ENCODE measurements at regions not wholly inside any gene's neighbourhood (a gene's known extent, or its start where the extent isn't known, plus 50 kb on each side); places are given as distances from the start of the nearest gene placed in this dataset.

DNA sequence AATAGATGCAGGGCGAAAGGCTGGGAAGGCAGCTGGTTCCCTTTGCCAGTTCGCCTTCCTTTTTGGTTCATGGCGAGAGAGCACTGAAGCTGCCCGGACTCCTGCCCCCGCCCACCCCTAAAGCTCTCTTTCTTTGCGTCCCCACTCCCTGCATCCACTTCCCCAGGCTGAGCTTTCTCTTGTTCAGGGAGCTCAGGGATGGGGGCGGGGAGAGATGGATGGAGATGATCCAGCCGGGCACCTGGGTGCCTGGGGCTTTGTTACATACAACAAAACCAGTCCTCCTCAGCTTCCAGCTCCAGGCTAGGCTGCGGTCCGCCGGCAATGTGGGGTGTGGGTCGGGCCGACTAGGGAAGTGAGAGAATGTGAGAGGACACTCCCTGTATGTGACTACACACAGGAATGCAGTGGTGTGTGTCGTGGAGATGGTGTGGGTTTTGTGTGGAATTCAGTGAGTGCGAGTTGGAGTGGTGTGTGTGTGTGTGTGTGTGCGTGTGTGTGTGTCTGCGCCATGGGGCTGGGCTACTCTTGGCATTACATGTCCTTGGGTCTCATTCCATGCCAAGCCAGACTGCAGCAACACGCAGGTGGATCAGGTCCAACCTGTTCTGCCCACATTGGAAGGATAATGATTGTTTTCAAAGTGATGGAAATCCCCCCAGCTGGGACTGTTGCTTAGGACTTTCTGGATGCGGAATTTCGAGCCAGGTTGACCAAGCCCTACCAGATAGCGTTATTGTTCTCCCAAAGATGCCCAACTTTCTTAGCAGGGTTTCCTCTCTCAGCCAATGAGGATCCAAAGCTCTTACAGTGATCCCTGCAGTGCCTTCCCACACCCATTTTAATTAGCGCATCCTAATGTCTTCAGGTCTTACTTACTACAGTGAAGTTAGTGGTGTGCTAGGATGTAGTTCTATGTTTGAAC is 149.4 kb upstream of the CHRDL1 start:
- DNase-seq (ENCODE audit: low read depth, low spot score) = no peak
- H3K9ac ChIP-seq (replicated peaks; ENCODE audit: extremely low read depth, insufficient read depth, low read length) = no peak overlapping the region
- H3K4me3 ChIP-seq (replicated peaks in 1 of 3; ENCODE audit: insufficient read depth in 1 of 3, low read depth in 1 of 3, low read length in 3 of 3) = no peak overlapping the region
- H3K9me3 ChIP-seq (replicated peaks; ENCODE audit: control insufficient read depth, insufficient read depth, low read length) = no peaks in the 10 kb centered on the region
- no peaks in the 10 kb centered on the region for H3K9me1 ChIP-seq (replicated peaks; ENCODE audit: control insufficient read depth, extremely low read depth, insufficient read depth, low read length)
- H3K27ac ChIP-seq (ENCODE audit: insufficient read depth, low read depth, low read length) = no peak overlapping the region
- dilution Hi-C loops (cut with MboI; ENCODE audit: extremely low pct_ligation_motif_present, low sequenced_read_pairs) (no loop called here), intact Hi-C loops (cut with micrococcal nuclease) (no loop called here)
- H3K4me1 ChIP-seq (ENCODE audit: control insufficient read depth, extremely low read depth, insufficient read depth, low read length) = no peaks in the 10 kb centered on the region
- POLR2A ChIA-PET = no interaction called here
- H4K20me1 ChIP-seq (replicated peaks; ENCODE audit: control insufficient read depth, extremely low read depth, insufficient read depth, low read length) = no peaks in the 10 kb centered on the region
- CTCF ChIA-PET = no interaction called here
- FAIRE-seq = no peak
- H2AFZ ChIP-seq (ENCODE audit: low read depth, low read length) = no peak overlapping the region
- no peaks in the 10 kb centered on the region for H3K36me3 ChIP-seq (ENCODE audit: control insufficient read depth in 2 of 2, extremely low read depth in 1 of 2, insufficient read depth in 2 of 2, low read length in 2 of 2)
- no peak overlapping the region for H3K4me2 ChIP-seq (ENCODE audit: insufficient read depth, low read length)
- H3K79me2 ChIP-seq (ENCODE audit: control insufficient read depth, insufficient read depth, low read length) = no peaks in the 10 kb centered on the region
- H3K27me3 ChIP-seq (ENCODE audit: control insufficient read depth in 2 of 2, insufficient read depth in 2 of 2, low read length in 2 of 2) = no peaks in the 10 kb centered on the region
- TF ChIP-seq FOS (IDR thresholded peaks at IDR 0.05; ENCODE audit: borderline replicate concordance, insufficient read depth, low read length) = no peak
- TF ChIP-seq, protein P1, sequence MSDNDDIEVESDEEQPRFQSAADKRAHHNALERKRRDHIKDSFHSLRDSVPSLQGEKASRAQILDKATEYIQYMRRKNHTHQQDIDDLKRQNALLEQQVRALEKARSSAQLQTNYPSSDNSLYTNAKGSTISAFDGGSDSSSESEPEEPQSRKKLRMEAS (IDR thresholded peaks at IDR 0.05; ENCODE audit: insufficient read depth, insufficient read length) = no peak
- TF ChIP-seq EZH2 (IDR thresholded peaks at IDR 0.05; ENCODE audit: borderline replicate concordance, low read depth, low read length, severe bottlenecking) = no peak
- TF ChIP-seq POLR2A (IDR thresholded peaks at IDR 0.05; ENCODE audit: low read depth, low read length) = no peak
- TF ChIP-seq GATA2 (IDR thresholded peaks at IDR 0.05; ENCODE audit: insufficient read depth, insufficient read length, low read depth, low read length) = no peak
- no peak for TF ChIP-seq MYC (IDR thresholded peaks at IDR 0.05; ENCODE audit: low read depth, low read length)
- no peak for TF ChIP-seq POLR2AphosphoS5 (IDR thresholded peaks at IDR 0.05; ENCODE audit: insufficient read depth, low read depth, low read length)
- TF ChIP-seq, protein P2, sequence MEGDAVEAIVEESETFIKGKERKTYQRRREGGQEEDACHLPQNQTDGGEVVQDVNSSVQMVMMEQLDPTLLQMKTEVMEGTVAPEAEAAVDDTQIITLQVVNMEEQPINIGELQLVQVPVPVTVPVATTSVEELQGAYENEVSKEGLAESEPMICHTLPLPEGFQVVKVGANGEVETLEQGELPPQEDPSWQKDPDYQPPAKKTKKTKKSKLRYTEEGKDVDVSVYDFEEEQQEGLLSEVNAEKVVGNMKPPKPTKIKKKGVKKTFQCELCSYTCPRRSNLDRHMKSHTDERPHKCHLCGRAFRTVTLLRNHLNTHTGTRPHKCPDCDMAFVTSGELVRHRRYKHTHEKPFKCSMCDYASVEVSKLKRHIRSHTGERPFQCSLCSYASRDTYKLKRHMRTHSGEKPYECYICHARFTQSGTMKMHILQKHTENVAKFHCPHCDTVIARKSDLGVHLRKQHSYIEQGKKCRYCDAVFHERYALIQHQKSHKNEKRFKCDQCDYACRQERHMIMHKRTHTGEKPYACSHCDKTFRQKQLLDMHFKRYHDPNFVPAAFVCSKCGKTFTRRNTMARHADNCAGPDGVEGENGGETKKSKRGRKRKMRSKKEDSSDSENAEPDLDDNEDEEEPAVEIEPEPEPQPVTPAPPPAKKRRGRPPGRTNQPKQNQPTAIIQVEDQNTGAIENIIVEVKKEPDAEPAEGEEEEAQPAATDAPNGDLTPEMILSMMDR (IDR thresholded peaks at IDR 0.05; ENCODE audit: extremely low read depth in 1 of 2, insufficient read depth in 1 of 2, low read depth in 1 of 2, low read length in 2 of 2) = no peak
- TF ChIP-seq JUN (IDR thresholded peaks at IDR 0.05; ENCODE audit: borderline replicate concordance, insufficient read depth, insufficient read length, low read depth) = no peak
- BruUV-seq (replicated peaks) = no TSS peak

Measured in endothelial cell of umbilical vein (primary cell).